ENCODE measurements at regions not wholly inside any gene's neighbourhood (a gene's known extent, or its start where the extent isn't known, plus 50 kb on each side); places are given as distances from the start of the nearest gene placed in this dataset.

GRCh38 chr1:199411506-199411905 is 616.0 kb upstream of the NR5A2 start:
- TF ChIP-seq CTCF (conservative IDR thresholded peaks at IDR 0.05; ENCODE audit: low read depth, low read length), result no peak
- H3K79me2 ChIP-seq (ENCODE audit: insufficient read depth, low read depth), result no peaks in the 10 kb centered on the region
- H3K9ac ChIP-seq, result no peak overlapping the region
- no peak overlapping the region for H2AFZ ChIP-seq (ENCODE audit: low read depth)
- peaks cover 3% of the 10 kb centered on the region for H3K4me1 ChIP-seq (ENCODE audit: low read depth, poor library complexity, severe bottlenecking)
- H3K4me3 ChIP-seq (IDR thresholded peaks at IDR 0.05; ENCODE audit: insufficient read depth, low read depth, low read length), result no peak overlapping the region
- no peaks in the 10 kb centered on the region for H4K20me1 ChIP-seq (ENCODE audit: insufficient read depth)
- H3K36me3 ChIP-seq (ENCODE audit: insufficient read depth), result no peaks in the 10 kb centered on the region
- H3K27me3 ChIP-seq (ENCODE audit: insufficient read depth, low read depth), result no peaks in the 10 kb centered on the region
- H3K4me2 ChIP-seq, result no peak overlapping the region
- no peak overlapping the region for H3K27ac ChIP-seq

GRCh38 chr1:199422206-199422605 is 605.3 kb upstream of the NR5A2 start:
- H3K79me2 ChIP-seq (ENCODE audit: insufficient read depth, low read depth), result no peaks in the 10 kb centered on the region
- TF ChIP-seq CTCF (conservative IDR thresholded peaks at IDR 0.05; ENCODE audit: low read depth, low read length), result no peak
- no peaks in the 10 kb centered on the region for H3K4me1 ChIP-seq (ENCODE audit: low read depth, poor library complexity, severe bottlenecking)
- H4K20me1 ChIP-seq (ENCODE audit: insufficient read depth), result no peaks in the 10 kb centered on the region
- H3K36me3 ChIP-seq (ENCODE audit: insufficient read depth), result no peaks in the 10 kb centered on the region
- no peak overlapping the region for H3K4me3 ChIP-seq (IDR thresholded peaks at IDR 0.05; ENCODE audit: insufficient read depth, low read depth, low read length)
- H2AFZ ChIP-seq (ENCODE audit: low read depth), result no peak overlapping the region
- no peak overlapping the region for H3K27ac ChIP-seq
- H3K4me2 ChIP-seq, result no peak overlapping the region
- H3K9ac ChIP-seq, result no peak overlapping the region
- no peaks in the 10 kb centered on the region for H3K27me3 ChIP-seq (ENCODE audit: insufficient read depth, low read depth)

GRCh38 chr1:199447906-199448305 is 579.6 kb upstream of the NR5A2 start:
- H3K4me2 ChIP-seq, result no peak overlapping the region

GRCh38 chr1:199448646-199449045 is 578.9 kb upstream of the NR5A2 start:
- H3K4me1 ChIP-seq (ENCODE audit: low read depth, poor library complexity, severe bottlenecking), result no peaks in the 10 kb centered on the region
- H3K9ac ChIP-seq, result no peak overlapping the region
- no peak overlapping the region for H3K4me2 ChIP-seq
- H3K27me3 ChIP-seq (ENCODE audit: insufficient read depth, low read depth), result no peaks in the 10 kb centered on the region
- no peaks in the 10 kb centered on the region for H3K36me3 ChIP-seq (ENCODE audit: insufficient read depth)
- no peak overlapping the region for H2AFZ ChIP-seq (ENCODE audit: low read depth)
- H3K79me2 ChIP-seq (ENCODE audit: insufficient read depth, low read depth), result no peaks in the 10 kb centered on the region
- H3K27ac ChIP-seq, result no peak overlapping the region
- no peaks in the 10 kb centered on the region for H4K20me1 ChIP-seq (ENCODE audit: insufficient read depth)
- H3K4me3 ChIP-seq (IDR thresholded peaks at IDR 0.05; ENCODE audit: insufficient read depth, low read depth, low read length), result no peak overlapping the region
- TF ChIP-seq CTCF (conservative IDR thresholded peaks at IDR 0.05; ENCODE audit: low read depth, low read length), result no peak

More at GRCh38 chr1:199447906-199448305, 579.6 kb upstream of the NR5A2 start:
- Histone ChIP-seq H3K27me3 (ENCODE audit: insufficient read depth, low read depth) (no peaks in the 10 kb centered on the region), H3K27ac (no peak overlapping the region), H3K4me1 (ENCODE audit: low read depth, poor library complexity, severe bottlenecking) (no peaks in the 10 kb centered on the region), H3K4me3 (IDR thresholded peaks at IDR 0.05; ENCODE audit: insufficient read depth, low read depth, low read length) (no peak overlapping the region), H3K36me3 (ENCODE audit: insufficient read depth) (no peaks in the 10 kb centered on the region), H2AFZ (ENCODE audit: low read depth) (no peak overlapping the region), H3K9ac (no peak overlapping the region), H3K79me2 (ENCODE audit: insufficient read depth, low read depth) (no peaks in the 10 kb centered on the region), H4K20me1 (ENCODE audit: insufficient read depth) (no peaks in the 10 kb centered on the region)
- TF ChIP-seq CTCF (conservative IDR thresholded peaks at IDR 0.05; ENCODE audit: low read depth, low read length), result no peak
